Muscle layer of colon (tissue), 2 donors: ENCODE measurements at regions not wholly inside any gene's neighbourhood (a gene's known extent, or its start where the extent isn't known, plus 50 kb on each side); places are given as distances from the start of the nearest gene placed in this dataset.
A peak's percentile ranks its signal among the peaks of the same experiment; 100 is the strongest.

Experiments used
- H3K27ac ChIP-seq: one replicate; pipeline ENCODE4 v1.7.0; 2013; ENCODE audit warnings: low read depth, mild to moderate bottlenecking, low read length, moderate library complexity
- H3K27me3 ChIP-seq, 2 donors: one replicate each; pipeline ENCODE4 v1.7.0; 2013; ENCODE audit warnings: low read length in 2 of 2, mild to moderate bottlenecking in 2 of 2; ENCODE audit not compliant: insufficient read depth in 2 of 2, control insufficient read depth in 1 of 2
- H3K36me3 ChIP-seq: one replicate; pipeline ENCODE4 v1.7.0; 2013; ENCODE audit warnings: mild to moderate bottlenecking, low read length; ENCODE audit not compliant: insufficient read depth
- H3K4me1 ChIP-seq: one replicate; pipeline ENCODE4 v1.7.0; 2013; ENCODE audit warnings: mild to moderate bottlenecking, low read length; ENCODE audit not compliant: insufficient read depth
- H3K4me3 ChIP-seq, 2 donors: one replicate each; pipeline ENCODE4 v1.7.0; 2013; ENCODE audit warnings: low read length in 2 of 2, low read depth in 1 of 2, mild to moderate bottlenecking in 1 of 2, moderate library complexity in 1 of 2
- H3K9ac ChIP-seq: one replicate; pipeline ENCODE4 v1.7.0; 2013; ENCODE audit warnings: low read length
- H3K9me3 ChIP-seq: one replicate; pipeline ENCODE4 v1.7.0; 2013; ENCODE audit warnings: mild to moderate bottlenecking, low read length
- donor health status: abdominal sarcoma.
- donor health status: Adenocarcinoma of cecum.

DNA sequence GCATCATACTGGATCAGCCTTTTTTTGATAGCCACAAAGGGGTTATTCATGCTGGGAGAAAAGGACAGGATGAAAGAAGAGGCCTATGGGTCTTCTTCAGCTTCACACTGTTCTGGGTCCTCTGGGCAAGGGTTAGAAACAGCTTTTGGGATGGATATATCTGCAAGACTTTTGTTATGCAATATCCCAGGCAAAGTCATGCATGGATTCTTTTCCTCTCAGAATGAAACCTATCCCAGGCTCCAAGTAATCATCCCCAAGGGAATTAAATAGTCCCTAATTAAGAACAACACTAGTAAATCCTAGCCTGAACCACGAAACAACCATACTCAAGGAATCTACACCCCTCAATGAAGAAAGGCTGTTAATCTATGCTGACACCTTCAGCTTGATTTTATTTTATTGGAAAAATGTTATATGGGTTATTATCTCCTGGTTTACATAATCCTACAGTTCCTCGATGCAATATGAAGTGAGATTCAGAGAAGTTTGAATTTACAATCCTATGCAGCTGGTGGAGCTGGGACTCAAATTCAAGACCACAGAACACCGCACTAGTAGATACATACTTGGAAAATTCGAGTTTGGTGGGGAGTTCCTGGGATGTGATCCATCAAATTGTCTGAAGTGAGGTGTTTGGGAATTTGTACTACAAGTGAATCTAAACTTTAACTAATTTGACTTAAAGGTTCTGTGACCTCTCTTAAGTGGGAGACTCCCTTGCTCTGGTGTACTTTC, 338.6 kb downstream of the TBX15 start:
- H3K4me3 ChIP-seq: peak overlapping the region in 1 of 2 donors; percentile 25
- no peaks in the 10 kb centered on the region for H3K27me3 ChIP-seq
- no peak overlapping the region for H3K27ac ChIP-seq
- H3K36me3 ChIP-seq: no peaks in the 10 kb centered on the region
- no peak overlapping the region for H3K9ac ChIP-seq
- H3K4me1 ChIP-seq: peaks cover 19% of the 10 kb centered on the region
- no peaks in the 10 kb centered on the region for H3K9me3 ChIP-seq

GRCh38 chr1:118636004-118636403, 352.1 kb downstream of the TBX15 start:
- H3K9me3 ChIP-seq: no peaks in the 10 kb centered on the region
- no peak overlapping the region for H3K4me3 ChIP-seq
- no peaks in the 10 kb centered on the region for H3K4me1 ChIP-seq
- H3K27ac ChIP-seq: no peak overlapping the region
- H3K9ac ChIP-seq: no peak overlapping the region
- no peaks in the 10 kb centered on the region for H3K27me3 ChIP-seq
- no peaks in the 10 kb centered on the region for H3K36me3 ChIP-seq

DNA sequence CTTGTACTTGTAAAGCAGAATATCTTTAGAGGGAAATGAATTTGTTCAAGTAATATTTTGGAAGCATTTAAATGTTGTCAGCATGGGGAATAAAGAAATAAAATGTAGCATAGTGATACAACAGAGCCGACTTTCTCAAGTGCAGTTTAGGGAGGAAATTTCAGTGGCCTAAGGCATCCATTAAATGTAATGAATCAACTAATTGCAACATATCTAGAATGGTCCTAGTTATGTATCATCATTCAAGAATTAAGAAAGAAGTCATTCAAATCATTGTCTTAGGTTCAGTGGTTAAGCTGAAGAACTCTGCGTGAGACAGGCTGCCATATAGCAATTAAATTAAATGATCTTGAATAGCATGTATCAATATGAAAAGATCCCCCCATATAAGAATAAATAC, 360.7 kb downstream of the TBX15 start:
- H3K9ac ChIP-seq: no peak overlapping the region
- no peak overlapping the region for H3K27ac ChIP-seq
- H3K4me3 ChIP-seq: no peak overlapping the region
- H3K4me1 ChIP-seq: no peaks in the 10 kb centered on the region
- no peaks in the 10 kb centered on the region for H3K9me3 ChIP-seq
- H3K36me3 ChIP-seq: no peaks in the 10 kb centered on the region
- no peaks in the 10 kb centered on the region for H3K27me3 ChIP-seq

DNA sequence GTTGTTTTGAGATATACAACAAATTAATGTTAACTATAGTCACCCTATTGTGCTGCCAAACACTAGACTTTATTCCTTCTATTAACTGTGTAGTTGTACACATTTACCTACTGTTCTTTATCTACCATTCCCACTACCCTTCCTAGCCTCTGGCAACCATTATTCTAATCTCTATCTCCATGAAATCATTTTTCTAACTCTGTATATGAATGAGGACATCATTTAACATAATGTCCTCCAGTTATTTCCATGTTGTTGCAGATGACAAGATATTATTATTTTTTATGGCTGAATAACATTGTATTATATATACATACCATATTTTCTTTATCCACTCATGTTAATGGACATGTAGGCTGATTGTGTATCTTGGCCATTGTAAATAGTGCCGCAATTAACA, 366.3 kb downstream of the TBX15 start:
- no peaks in the 10 kb centered on the region for H3K9me3 ChIP-seq
- H3K9ac ChIP-seq: no peak overlapping the region
- H3K27ac ChIP-seq: no peak overlapping the region
- H3K4me1 ChIP-seq: no peaks in the 10 kb centered on the region
- no peak overlapping the region for H3K4me3 ChIP-seq
- no peaks in the 10 kb centered on the region for H3K27me3 ChIP-seq
- H3K36me3 ChIP-seq: no peaks in the 10 kb centered on the region

- no peak overlapping the region for H3K4me3 ChIP-seq
- H3K9me3 ChIP-seq: no peaks in the 10 kb centered on the region
- H3K27ac ChIP-seq: no peak overlapping the region
- no peaks in the 10 kb centered on the region for H3K36me3 ChIP-seq
- H3K9ac ChIP-seq: no peak overlapping the region
- H3K4me1 ChIP-seq: no peaks in the 10 kb centered on the region
- H3K27me3 ChIP-seq: no peaks in the 10 kb centered on the region
Measured at GRCh38 chr1:118618618-118619340, 369.4 kb downstream of the TBX15 start.

DNA sequence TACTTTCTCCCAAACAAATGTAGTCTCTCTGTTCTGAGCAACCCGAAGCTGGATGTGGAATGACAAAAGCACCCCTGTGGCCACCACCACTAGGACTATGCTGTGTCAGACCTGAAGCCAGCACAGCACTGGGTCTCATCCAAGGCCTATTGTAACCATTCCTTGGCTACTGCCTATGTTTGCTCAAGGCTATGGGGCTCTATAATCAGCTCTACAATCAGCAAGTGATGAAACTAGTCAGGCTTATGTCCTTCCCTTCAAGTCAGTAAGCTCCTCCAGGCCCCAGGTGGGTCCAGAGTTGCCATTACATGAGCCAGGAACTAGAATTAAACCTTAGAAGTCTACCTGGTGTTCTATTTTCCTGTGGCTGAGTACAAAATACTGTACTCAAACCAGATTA, 370.2 kb downstream of the TBX15 start:
- H3K27me3 ChIP-seq: no peaks in the 10 kb centered on the region
- H3K27ac ChIP-seq: no peak overlapping the region
- H3K9me3 ChIP-seq: no peaks in the 10 kb centered on the region
- no peak overlapping the region for H3K4me3 ChIP-seq
- H3K36me3 ChIP-seq: no peaks in the 10 kb centered on the region
- no peak overlapping the region for H3K9ac ChIP-seq
- H3K4me1 ChIP-seq: no peaks in the 10 kb centered on the region

DNA sequence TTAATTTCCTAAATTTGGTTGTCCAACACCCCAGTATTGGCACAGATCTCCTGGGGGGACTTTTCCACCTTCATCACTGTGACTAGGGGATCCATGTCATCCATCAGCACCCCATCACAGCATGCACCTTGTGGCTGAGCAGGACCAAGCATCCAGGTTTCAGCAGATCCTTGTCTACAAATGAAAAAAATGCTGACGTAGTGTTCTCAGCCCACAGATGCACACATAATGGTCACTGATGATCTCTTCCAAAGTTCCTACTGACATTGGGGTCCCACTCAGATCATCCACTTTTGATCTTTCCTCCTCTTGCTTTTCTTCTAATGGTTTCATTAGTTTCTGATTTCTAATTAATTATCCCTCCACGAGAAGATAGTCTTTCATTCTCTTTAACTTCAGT, 373.1 kb downstream of the TBX15 start:
- H3K27me3 ChIP-seq: no peaks in the 10 kb centered on the region
- no peaks in the 10 kb centered on the region for H3K9me3 ChIP-seq
- H3K4me3 ChIP-seq: no peak overlapping the region
- no peaks in the 10 kb centered on the region for H3K36me3 ChIP-seq
- H3K4me1 ChIP-seq: no peaks in the 10 kb centered on the region
- H3K27ac ChIP-seq: no peak overlapping the region
- H3K9ac ChIP-seq: no peak overlapping the region

- H3K36me3 ChIP-seq: no peaks in the 10 kb centered on the region
- no peaks in the 10 kb centered on the region for H3K9me3 ChIP-seq
- no peak overlapping the region for H3K4me3 ChIP-seq
- no peaks in the 10 kb centered on the region for H3K4me1 ChIP-seq
- H3K27ac ChIP-seq: no peak overlapping the region
- H3K9ac ChIP-seq: no peak overlapping the region
- H3K27me3 ChIP-seq: no peaks in the 10 kb centered on the region
Measured at GRCh38 chr1:118589238-118589846, 398.8 kb downstream of the TBX15 start.

- H3K27me3 ChIP-seq: no peaks in the 10 kb centered on the region
- H3K27ac ChIP-seq: no peak overlapping the region
Measured at GRCh38 chr1:118588566-118588965, 399.6 kb downstream of the TBX15 start.

DNA sequence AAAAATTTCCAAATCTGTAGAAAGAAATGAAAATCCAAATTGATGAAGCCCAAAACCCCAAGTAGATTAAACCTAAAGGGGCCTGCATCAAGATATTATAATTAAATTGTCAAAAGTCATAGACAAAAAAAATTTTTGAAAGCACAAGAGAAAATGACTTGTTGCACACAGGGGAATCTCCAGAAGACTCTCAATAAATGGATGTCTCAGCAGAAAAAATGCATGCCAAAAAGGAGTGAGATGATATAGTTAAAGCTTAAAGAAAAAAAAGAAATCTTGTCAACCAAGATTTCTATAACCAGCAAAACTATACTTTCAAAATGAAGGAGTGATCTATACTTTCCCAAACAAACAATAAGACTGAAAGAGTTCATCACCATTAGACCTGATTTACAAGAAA, 393.2 kb upstream of the SPAG17 start:
- peaks cover 9% of the 10 kb centered on the region for H3K9me3 ChIP-seq
- H3K4me3 ChIP-seq: no peak overlapping the region
- H3K4me1 ChIP-seq: no peaks in the 10 kb centered on the region
- H3K27me3 ChIP-seq: no peaks in the 10 kb centered on the region
- no peak overlapping the region for H3K27ac ChIP-seq
- no peak overlapping the region for H3K9ac ChIP-seq
- H3K36me3 ChIP-seq: no peaks in the 10 kb centered on the region

More at GRCh38 chr1:118588566-118588965, 399.6 kb downstream of the TBX15 start:
- Histone ChIP-seq H3K36me3 (no peaks in the 10 kb centered on the region), H3K9me3 (no peaks in the 10 kb centered on the region), H3K4me1 (no peaks in the 10 kb centered on the region), H3K4me3 (no peak overlapping the region), H3K9ac (no peak overlapping the region)

DNA sequence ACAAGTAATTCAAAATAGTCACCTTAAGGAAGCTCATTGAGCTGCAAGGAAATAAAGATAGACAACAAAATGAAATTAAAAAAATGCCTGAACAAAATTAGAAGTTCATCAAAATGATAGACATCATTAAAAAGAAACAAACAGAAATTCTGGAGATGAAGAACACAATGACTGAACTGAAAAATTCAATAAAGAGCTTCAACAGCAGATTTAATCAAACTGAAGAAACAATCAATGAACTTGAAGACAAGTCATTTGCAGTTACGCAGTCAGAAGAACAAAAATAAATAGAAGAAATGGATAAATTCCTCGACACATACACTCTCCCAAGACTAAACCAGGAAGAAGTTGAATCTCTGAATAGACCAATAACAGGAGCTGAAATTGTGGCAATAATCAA, 390.0 kb upstream of the SPAG17 start:
- Histone ChIP-seq H3K27me3 (no peaks in the 10 kb centered on the region), H3K36me3 (no peaks in the 10 kb centered on the region), H3K9ac (no peak overlapping the region), H3K9me3 (peaks cover 9% of the 10 kb centered on the region), H3K4me3 (no peak overlapping the region), H3K4me1 (no peaks in the 10 kb centered on the region), H3K27ac (no peak overlapping the region)
